ENCODE measurements at regions not wholly inside any gene's neighbourhood (a gene's known extent, or its start where the extent isn't known, plus 50 kb on each side); places are given as distances from the start of the nearest gene placed in this dataset.

DNA sequence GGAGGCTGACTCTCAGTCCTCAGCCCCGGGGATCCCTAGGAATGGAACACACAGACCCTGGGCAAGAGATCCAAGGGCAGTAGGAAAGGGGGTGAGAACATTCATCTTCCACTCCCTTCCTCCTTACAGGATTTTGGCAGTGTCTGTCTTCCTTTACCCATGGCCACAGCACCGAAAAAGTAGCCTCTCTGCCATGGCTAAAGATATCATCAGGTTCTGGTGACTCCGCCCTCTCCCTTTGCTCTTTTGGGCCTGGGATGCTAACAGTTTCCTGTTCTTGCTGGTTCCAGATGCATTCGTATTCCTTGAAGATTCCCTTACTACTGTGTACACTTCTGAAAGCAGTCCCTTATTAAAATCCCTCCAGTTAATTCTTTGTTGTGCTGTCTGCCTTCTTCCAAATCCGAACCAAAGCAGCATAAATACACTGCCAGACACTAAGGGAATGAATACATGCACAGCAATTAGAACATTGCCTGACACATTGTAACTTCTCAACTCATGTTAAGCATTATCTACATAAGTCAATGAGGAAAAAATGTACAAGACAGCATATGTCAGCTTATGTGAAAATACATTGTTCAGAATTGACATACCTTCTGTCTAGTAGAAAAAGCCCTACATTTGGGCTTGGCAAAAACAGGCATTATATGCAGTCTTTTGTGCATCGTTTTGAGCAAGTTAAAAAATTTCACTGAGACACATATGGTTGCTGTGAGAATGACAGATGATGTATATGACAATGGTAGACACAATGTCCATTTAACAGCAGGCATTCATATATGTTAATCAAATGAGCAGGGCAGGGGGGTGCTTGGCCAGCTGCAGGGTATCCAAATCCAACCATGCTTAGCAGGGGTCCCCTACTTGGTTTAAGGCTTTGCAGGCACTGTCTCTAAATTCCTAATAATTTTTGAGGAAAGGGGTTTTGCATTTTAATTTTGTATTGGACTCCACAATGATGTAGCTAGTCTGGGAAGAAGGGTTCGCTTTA lies 58.8 kb upstream of the RAI14 start:
- TF ChIP-seq, protein P1, sequence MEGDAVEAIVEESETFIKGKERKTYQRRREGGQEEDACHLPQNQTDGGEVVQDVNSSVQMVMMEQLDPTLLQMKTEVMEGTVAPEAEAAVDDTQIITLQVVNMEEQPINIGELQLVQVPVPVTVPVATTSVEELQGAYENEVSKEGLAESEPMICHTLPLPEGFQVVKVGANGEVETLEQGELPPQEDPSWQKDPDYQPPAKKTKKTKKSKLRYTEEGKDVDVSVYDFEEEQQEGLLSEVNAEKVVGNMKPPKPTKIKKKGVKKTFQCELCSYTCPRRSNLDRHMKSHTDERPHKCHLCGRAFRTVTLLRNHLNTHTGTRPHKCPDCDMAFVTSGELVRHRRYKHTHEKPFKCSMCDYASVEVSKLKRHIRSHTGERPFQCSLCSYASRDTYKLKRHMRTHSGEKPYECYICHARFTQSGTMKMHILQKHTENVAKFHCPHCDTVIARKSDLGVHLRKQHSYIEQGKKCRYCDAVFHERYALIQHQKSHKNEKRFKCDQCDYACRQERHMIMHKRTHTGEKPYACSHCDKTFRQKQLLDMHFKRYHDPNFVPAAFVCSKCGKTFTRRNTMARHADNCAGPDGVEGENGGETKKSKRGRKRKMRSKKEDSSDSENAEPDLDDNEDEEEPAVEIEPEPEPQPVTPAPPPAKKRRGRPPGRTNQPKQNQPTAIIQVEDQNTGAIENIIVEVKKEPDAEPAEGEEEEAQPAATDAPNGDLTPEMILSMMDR (IDR thresholded peaks at IDR 0.05), result no peak
- TF ChIP-seq POLR2A (IDR thresholded peaks at IDR 0.05), result no peak
